Neuronal stem cell (in vitro differentiated cells): ENCODE measurements at regions not wholly inside any gene's neighbourhood (a gene's known extent, or its start where the extent isn't known, plus 50 kb on each side); places are given as distances from the start of the nearest gene placed in this dataset.

Source experiments
- DNase-seq: peaks from one replicate; pipeline ENCODE4 v3.0.0-alpha.2; 2013; ENCODE audit warnings: low spot score
- H2AFZ ChIP-seq: one replicate; pipeline ENCODE4 v1.6.1; 2013; ENCODE audit warnings: mild to moderate bottlenecking, low read length, inconsistent platforms
- H2AK5ac ChIP-seq: 2 replicates; pipeline ENCODE4 v1.6.1; 2013; ENCODE audit warnings: low read depth, mild to moderate bottlenecking, inconsistent platforms, low read length, moderate library complexity, mixed read lengths
- H2BK120ac ChIP-seq: 2 replicates; pipeline ENCODE4 v1.6.1; 2013; ENCODE audit warnings: low read depth, mild to moderate bottlenecking, inconsistent platforms, low read length, moderate library complexity, mixed read lengths
- H2BK12ac ChIP-seq: one replicate; pipeline ENCODE4 v1.6.1; 2013; ENCODE audit warnings: low read length, inconsistent platforms
- H2BK15ac ChIP-seq: 2 replicates; pipeline ENCODE4 v1.6.1; 2013; ENCODE audit warnings: mild to moderate bottlenecking, low read length, inconsistent platforms, mixed read lengths
- H2BK5ac ChIP-seq: one replicate; pipeline ENCODE4 v1.6.1; 2013; ENCODE audit warnings: inconsistent platforms, mild to moderate bottlenecking, low read length, moderate library complexity
- H3K14ac ChIP-seq: one replicate; pipeline ENCODE4 v1.6.1; 2013; ENCODE audit warnings: low read length, inconsistent platforms
- H3K18ac ChIP-seq: 2 replicates; pipeline ENCODE4 v1.6.1; 2013; ENCODE audit warnings: low read length, inconsistent platforms
- H3K23ac ChIP-seq: 2 replicates; pipeline ENCODE4 v1.6.1; 2013; ENCODE audit warnings: low read depth, mild to moderate bottlenecking, mixed read lengths, low read length, inconsistent platforms; ENCODE audit not compliant: poor library complexity
- H3K27ac ChIP-seq: replicated peaks from 3 replicates; pipeline ENCODE4 v1.5.1; 2013; ENCODE audit warnings: low read length, inconsistent platforms
- H3K27me3 ChIP-seq, 3 experiments: 2 replicates each; pipeline ENCODE4 v1.6.1; 2013; ENCODE audit warnings: low read length in 3 of 3, mild to moderate bottlenecking in 2 of 3, inconsistent platforms in 1 of 3, low read depth in 1 of 3, mixed read lengths in 1 of 3, moderate library complexity in 1 of 3; ENCODE audit not compliant: control insufficient read depth in 3 of 3, insufficient read depth in 3 of 3
- H3K36me3 ChIP-seq, 2 donors: replicated peaks in 1 of 2; 2 replicates each; pipeline ENCODE4 v1.6.1; 2013; ENCODE audit warnings: low read length in 2 of 2; ENCODE audit not compliant: control insufficient read depth in 2 of 2, insufficient read depth in 2 of 2
- H3K4ac ChIP-seq: 2 replicates; pipeline ENCODE4 v1.6.1; 2013; ENCODE audit warnings: inconsistent platforms, mild to moderate bottlenecking, low read length, moderate library complexity
- H3K4me1 ChIP-seq, 2 donors: 1 replicate in 1 of 2; 2 replicates in 1 of 2; pipeline ENCODE4 v1.6.1; 2013; ENCODE audit warnings: low read length in 2 of 2, low read depth in 1 of 2; ENCODE audit not compliant: control insufficient read depth in 2 of 2, insufficient read depth in 1 of 2
- H3K4me2 ChIP-seq: one replicate; pipeline ENCODE4 v1.6.1; 2013; ENCODE audit warnings: mild to moderate bottlenecking, low read length, inconsistent platforms; ENCODE audit not compliant: insufficient read depth, poor library complexity, severe bottlenecking
- H3K4me3 ChIP-seq, 2 donors: 2 replicates each; pipeline ENCODE4 v1.5.1; 2013; ENCODE audit warnings: low read length in 2 of 2, mild to moderate bottlenecking in 2 of 2, inconsistent platforms in 1 of 2, moderate library complexity in 1 of 2
- H3K79me1 ChIP-seq: one replicate; pipeline ENCODE4 v1.6.1; 2013; ENCODE audit warnings: low read depth, mild to moderate bottlenecking, inconsistent platforms, low read length, moderate library complexity
- H3K9ac ChIP-seq: one replicate; pipeline ENCODE4 v1.6.1; 2013; ENCODE audit warnings: mild to moderate bottlenecking, low read depth, low read length, inconsistent platforms; ENCODE audit not compliant: poor library complexity
- H3K9me3 ChIP-seq, 2 donors: replicated peaks in 1 of 2; 2 replicates each; pipeline versions ENCODE3 to v1.6.1; 2013; ENCODE audit warnings: low read length in 2 of 2, mild to moderate bottlenecking in 2 of 2, inconsistent platforms in 1 of 2, low read depth in 1 of 2, mixed read lengths in 1 of 2, moderate library complexity in 1 of 2; ENCODE audit not compliant: control insufficient read depth in 2 of 2, insufficient read depth in 1 of 2
- H4K8ac ChIP-seq: one replicate; pipeline ENCODE4 v1.6.1; 2013; ENCODE audit warnings: low read depth, mild to moderate bottlenecking, inconsistent platforms, low read length, moderate library complexity
- H4K91ac ChIP-seq: one replicate; pipeline ENCODE4 v1.6.1; 2013; ENCODE audit warnings: low read length, low read depth, mild to moderate bottlenecking, inconsistent platforms; ENCODE audit not compliant: poor library complexity
- WGBS, 2 donors: extraction: QIAGEN DNeasy Blood & Tissue Kit; methylation state at CpG; one replicate each; pipeline ENCODE4 v1.1.7; 2013; ENCODE audit warnings: missing lambda C conversion rate in 2 of 2, mixed read lengths in 1 of 2; ENCODE audit not compliant: insufficient read length in 2 of 2, insufficient replicate concordance in 1 of 2; ENCODE audit errors: extremely low coverage in 2 of 2; 5-methylcytosine and 5-hydroxymethylcytosine counted together

DNA sequence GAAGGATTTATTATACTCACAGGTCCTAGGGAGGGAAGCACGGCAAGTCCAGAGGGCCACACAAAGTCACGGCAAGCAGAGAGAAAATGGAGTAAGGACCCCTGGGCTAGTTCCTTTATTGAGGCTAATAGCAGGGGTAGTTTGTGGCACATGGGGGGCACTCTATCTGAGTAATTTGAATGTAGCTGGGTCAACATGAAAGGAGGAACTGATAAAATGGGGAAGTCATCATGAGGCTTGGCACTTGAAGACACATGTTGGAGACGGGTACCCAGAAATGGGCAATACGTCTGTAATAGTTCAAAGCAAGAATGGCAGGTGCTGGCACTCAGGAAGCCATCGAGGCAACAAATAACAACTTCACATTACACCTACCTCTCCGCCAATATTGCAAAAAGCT is 1136.4 kb downstream of the MRPL39 start:
- H3K4ac ChIP-seq = no peak overlapping the region
- H3K79me1 ChIP-seq = no peaks in the 10 kb centered on the region
- no peak overlapping the region for H4K8ac ChIP-seq
- no peak overlapping the region for H4K91ac ChIP-seq
- no peak overlapping the region for H3K18ac ChIP-seq
- no peak for DNase-seq
- no peaks in the 10 kb centered on the region for H3K36me3 ChIP-seq
- no peak overlapping the region for H3K27ac ChIP-seq
- no peak overlapping the region for H2BK12ac ChIP-seq
- no peaks in the 10 kb centered on the region for H3K4me1 ChIP-seq
- no peak overlapping the region for H2AK5ac ChIP-seq
- H3K4me2 ChIP-seq = no peak overlapping the region
- no CpG with 5 or more reads among the region's 6 CpGs for WGBS, 2 donors
- H2BK5ac ChIP-seq = no peak overlapping the region
- no peak overlapping the region for H2AFZ ChIP-seq
- no peak overlapping the region for H2BK15ac ChIP-seq
- no peak overlapping the region for H3K4me3 ChIP-seq
- no peaks in the 10 kb centered on the region for H3K27me3 ChIP-seq
- H2BK120ac ChIP-seq = no peak overlapping the region
- H3K9me3 ChIP-seq = no peaks in the 10 kb centered on the region
- no peak overlapping the region for H3K9ac ChIP-seq
- no peak overlapping the region for H3K23ac ChIP-seq
- H3K14ac ChIP-seq = no peak overlapping the region

DNA sequence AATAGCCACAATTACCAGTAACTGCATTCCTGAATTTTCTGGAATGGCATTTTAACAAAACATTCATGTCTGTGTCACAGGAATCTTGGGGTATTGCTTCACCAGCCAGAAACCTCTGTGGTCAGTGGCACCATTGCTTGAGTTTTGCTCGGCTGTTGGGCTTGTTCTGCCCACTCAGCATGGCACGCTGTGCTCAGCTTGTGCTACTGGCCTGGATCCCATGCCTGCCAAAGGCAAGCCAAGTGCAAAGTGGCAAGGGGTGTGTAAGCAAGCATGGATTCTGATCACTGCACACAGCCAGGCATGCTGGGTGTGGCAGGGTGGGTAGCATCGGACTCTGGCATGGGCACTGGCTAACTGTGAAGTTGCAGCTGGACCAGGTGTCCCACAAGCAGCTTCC is 1150.9 kb downstream of the MRPL39 start:
- no peak overlapping the region for H3K14ac ChIP-seq
- no peak overlapping the region for H3K23ac ChIP-seq
- no peaks in the 10 kb centered on the region for H3K4me1 ChIP-seq
- no peaks in the 10 kb centered on the region for H3K9me3 ChIP-seq
- WGBS, 2 donors = no CpG with 5 or more reads among the region's 3 CpGs
- H2AK5ac ChIP-seq = no peak overlapping the region
- no peak overlapping the region for H3K4me2 ChIP-seq
- H2BK12ac ChIP-seq = no peak overlapping the region
- H3K79me1 ChIP-seq = no peaks in the 10 kb centered on the region
- H2AFZ ChIP-seq = no peak overlapping the region
- H2BK15ac ChIP-seq = no peak overlapping the region
- no peak overlapping the region for H3K9ac ChIP-seq
- H3K36me3 ChIP-seq = no peaks in the 10 kb centered on the region
- no peak overlapping the region for H4K91ac ChIP-seq
- no peak for DNase-seq
- H4K8ac ChIP-seq = no peak overlapping the region
- H3K27ac ChIP-seq = no peak overlapping the region
- no peak overlapping the region for H3K4ac ChIP-seq
- H3K27me3 ChIP-seq = no peaks in the 10 kb centered on the region
- H2BK5ac ChIP-seq = no peak overlapping the region
- H2BK120ac ChIP-seq = no peak overlapping the region
- peak overlapping the region in 1 of 2 donors; percentile 7 for H3K4me3 ChIP-seq
- no peak overlapping the region for H3K18ac ChIP-seq

DNA sequence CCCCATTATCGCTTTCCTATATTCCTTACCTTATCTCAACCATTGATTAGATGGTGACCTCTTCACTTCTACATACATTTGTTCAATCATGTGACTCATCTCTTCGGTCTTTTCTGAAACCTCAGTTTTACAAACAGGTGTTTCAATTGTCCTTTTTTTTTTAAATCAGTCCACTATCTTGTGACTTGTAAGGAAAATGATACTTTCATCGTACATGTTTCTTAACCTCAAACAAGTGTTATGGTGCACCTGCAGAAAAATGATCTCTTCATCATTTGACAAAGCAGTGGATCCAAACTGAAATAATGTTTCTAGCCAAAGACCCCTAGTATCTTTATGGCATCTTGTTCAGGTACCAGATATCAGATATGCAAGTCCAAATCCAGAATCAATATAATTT is 1157.2 kb downstream of the MRPL39 start:
- Histone ChIP-seq H4K91ac (no peak overlapping the region), H3K4me1 (no peaks in the 10 kb centered on the region), H3K4me2 (no peak overlapping the region), H3K18ac (no peak overlapping the region), H2BK12ac (no peak overlapping the region), H2BK120ac (no peak overlapping the region), H3K23ac (no peak overlapping the region), H3K36me3 (no peaks in the 10 kb centered on the region), H4K8ac (no peak overlapping the region), H3K27ac (no peak overlapping the region), H3K4me3 (no peak overlapping the region), H3K9ac (no peak overlapping the region), H2BK5ac (no peak overlapping the region), H2AK5ac (no peak overlapping the region), H3K9me3 (no peaks in the 10 kb centered on the region), H3K79me1 (no peaks in the 10 kb centered on the region), H2AFZ (no peak overlapping the region), H3K4ac (no peak overlapping the region), H2BK15ac (no peak overlapping the region), H3K14ac (no peak overlapping the region), H3K27me3 (no peaks in the 10 kb centered on the region)
- no peak for DNase-seq
- WGBS, 2 donors = no CpG with 5 or more reads among the region's 3 CpGs

DNA sequence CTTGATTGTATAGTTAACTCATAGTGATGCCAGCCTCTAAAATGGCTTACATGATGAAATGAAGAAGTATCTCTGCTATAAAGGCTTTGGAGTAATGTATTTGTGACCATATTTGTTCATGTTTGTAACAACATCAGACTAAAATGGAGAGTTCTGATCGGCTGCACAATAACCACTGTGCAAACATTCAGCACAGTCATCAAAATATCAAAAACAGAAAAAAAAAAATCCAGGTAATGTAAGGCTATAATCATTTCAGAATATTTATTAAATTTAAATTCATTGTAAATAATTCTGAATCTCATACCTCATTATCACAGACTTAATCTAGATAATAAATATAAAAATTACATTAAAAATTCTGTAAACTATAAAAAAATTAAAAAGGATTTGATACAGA is 1161.8 kb downstream of the MRPL39 start:
- Histone ChIP-seq H3K4me1 (no peaks in the 10 kb centered on the region), H3K27ac (no peak overlapping the region), H2BK15ac (no peak overlapping the region), H3K9me3 (no peaks in the 10 kb centered on the region), H3K4ac (no peak overlapping the region), H3K27me3 (no peaks in the 10 kb centered on the region), H3K79me1 (no peaks in the 10 kb centered on the region), H3K4me3 (no peak overlapping the region), H3K23ac (no peak overlapping the region), H3K18ac (no peak overlapping the region), H4K8ac (no peak overlapping the region), H3K9ac (no peak overlapping the region), H2BK120ac (no peak overlapping the region), H2BK5ac (no peak overlapping the region), H4K91ac (no peak overlapping the region), H2AK5ac (no peak overlapping the region), H3K4me2 (no peak overlapping the region), H3K36me3 (no peaks in the 10 kb centered on the region), H2BK12ac (no peak overlapping the region), H2AFZ (no peak overlapping the region), H3K14ac (no peak overlapping the region)
- WGBS, 2 donors = no CpG with 5 or more reads among the region's 1 CpG
- no peak for DNase-seq
